HG03571 (cell line): ENCODE measurements at regions not wholly inside any gene's neighbourhood (a gene's known extent, or its start where the extent isn't known, plus 50 kb on each side); places are given as distances from the start of the nearest gene placed in this dataset.

Experiments used
- ATAC-seq: cut with Tn5 transposase; IDR thresholded peaks from one replicate; pipeline ENCODE4 v1.9.1; 2021; ENCODE audit not compliant: unreplicated experiment

- ATAC-seq, result no peak
These were observed 471.1 kb upstream of the ANO3 start for GRCh38 chr11:25860677-25861450.

DNA sequence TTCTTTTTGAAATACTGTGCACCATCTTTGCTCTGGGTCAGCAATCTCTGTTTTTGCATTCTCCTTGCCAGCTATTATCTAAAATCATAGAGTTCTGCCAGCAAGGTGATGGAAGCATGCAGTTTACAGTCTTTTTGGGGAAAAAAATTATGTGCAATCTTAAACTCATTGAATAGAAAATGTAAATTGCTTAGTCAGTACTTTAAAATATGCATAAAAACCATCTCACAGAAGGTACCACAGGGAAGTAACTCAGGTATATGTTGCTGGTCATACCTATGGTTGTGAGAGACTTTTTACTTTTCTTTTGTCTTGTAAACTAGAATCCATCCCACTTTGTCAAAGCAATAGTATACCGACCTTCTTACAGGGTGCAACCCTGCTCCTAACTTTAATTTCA lies 469.8 kb upstream of the ANO3 start:
- no peak for ATAC-seq

GRCh38 chr11:25863986-25864385 lies 467.9 kb upstream of the ANO3 start:
- no peak for ATAC-seq

GRCh38 chr11:25876456-25876965 lies 455.4 kb upstream of the ANO3 start:
- no peak for ATAC-seq

GRCh38 chr11:25886036-25886435 lies 445.9 kb upstream of the ANO3 start:
- ATAC-seq, result no peak

DNA sequence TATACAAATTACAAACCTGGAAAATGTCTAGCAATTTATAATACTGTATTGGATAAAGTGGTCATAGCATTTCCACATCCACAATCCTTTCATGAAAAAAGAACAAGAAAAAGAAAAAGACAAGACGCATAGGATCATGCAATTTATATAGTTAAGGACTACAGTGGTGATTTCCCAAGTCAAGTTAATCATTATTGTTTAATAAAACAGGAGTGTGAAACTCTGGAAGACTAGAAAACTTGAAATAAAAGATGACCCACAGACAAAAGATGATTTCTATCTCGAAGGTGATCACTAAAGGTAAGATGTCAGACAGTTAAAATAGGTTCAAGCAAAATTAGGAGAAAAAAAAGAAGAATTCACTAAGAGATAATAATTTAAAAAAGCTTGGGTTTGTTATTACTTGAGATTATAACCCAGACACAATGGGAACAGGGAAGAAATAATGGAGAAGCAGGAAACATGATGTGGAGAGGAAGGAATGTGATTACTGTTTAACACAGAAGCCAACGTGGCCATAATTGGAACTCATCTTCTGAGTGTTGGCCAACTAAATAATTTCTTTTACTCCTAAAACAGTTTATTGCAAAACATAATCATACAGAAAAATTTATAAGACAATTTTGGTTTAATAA lies 441.2 kb upstream of the ANO3 start:
- ATAC-seq, result no peak

- no peak for ATAC-seq
These were observed 440.0 kb upstream of the ANO3 start for GRCh38 chr11:25891960-25892359.

DNA sequence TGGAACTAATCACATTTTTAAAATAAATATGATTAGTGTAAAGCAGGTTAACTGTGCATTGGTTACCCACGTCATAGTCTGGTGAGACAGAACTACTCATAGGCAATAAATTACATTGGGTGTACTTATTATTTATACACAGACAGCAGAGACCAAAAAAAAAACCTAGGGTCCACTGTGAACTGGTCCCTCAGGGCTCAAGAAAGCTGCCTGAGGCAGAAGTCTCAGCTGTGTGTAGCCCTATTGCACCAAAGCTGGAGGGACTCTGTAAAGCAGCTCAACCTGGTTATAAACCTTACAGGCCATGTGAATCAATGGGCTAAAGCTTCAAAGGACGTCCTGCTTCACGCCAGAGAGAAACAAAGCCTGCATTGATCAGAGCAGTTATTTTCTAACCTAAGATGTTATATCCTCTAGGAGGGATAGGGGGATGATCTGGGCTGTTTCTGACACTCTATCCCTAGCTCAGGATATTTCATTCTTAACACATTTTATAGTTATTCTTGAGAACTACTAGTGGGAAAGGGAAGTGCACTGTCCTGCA lies 432.2 kb upstream of the ANO3 start:
- ATAC-seq, result no peak

DNA sequence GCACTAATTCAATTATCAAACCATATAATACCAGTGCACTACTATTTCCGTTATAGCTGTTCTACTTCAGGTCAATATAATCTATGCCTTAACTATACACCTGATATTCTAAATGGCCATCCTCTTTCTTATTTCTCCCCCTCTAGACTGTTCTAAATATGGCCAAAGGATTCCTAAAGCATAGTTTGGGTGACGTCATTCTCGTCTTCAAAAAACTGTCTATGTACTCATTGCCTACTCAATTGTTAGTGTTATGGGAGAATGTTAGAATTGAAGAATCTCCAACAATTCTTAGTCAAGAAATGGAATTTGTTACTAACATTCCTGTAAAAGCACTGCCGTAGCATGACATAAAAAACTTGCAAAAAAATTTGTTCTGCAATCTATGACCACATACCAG lies 431.1 kb upstream of the ANO3 start:
- ATAC-seq, result no peak

GRCh38 chr11:25901415-25901814 lies 430.5 kb upstream of the ANO3 start:
- ATAC-seq, result no peak

GRCh38 chr11:25902476-25902875 lies 429.5 kb upstream of the ANO3 start:
- no peak for ATAC-seq

- ATAC-seq, result no peak
These were observed 423.2 kb upstream of the ANO3 start for GRCh38 chr11:25908726-25909125.

GRCh38 chr11:25910086-25910485 lies 421.8 kb upstream of the ANO3 start:
- no peak for ATAC-seq

DNA sequence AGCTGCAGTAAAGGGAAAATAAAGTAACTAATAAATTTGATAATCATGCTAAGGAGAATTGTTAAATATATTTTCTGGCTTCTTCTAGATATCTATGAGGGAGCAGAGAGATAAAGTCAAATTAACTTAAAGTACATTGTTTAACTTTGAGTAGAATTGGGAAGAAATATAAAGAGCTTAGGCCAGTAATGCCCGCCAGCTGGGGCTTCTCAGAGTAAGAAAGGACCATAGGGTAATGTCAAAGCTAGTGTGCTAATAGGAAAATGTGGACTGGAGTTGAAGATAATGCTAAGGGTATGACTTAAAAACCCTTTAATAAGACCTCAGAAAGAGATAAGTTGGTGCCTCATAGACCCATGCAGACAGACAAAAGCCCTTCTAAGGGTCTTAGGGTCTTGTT lies 411.6 kb upstream of the ANO3 start:
- ATAC-seq, result no peak

DNA sequence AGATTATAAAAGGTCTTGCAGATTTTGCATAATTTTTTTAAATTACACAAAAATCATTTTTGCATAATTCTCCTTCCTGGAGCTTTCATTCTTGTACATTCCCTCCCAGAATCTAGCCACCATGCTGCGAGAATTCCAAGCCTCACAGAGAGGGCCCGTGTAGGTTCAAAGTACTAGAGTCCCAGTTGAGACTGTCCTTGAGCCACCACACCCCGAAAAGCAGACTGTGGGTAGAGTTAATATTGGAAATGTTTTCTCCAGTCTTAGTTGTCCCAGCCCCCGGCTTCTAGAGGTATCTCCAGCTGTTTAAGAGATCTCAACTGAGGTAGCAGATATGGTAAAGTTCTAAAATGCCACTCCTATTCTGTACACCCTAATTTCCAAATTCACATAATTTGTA lies 407.3 kb upstream of the ANO3 start:
- ATAC-seq, result no peak

GRCh38 chr11:25925359-25925758 lies 406.6 kb upstream of the ANO3 start:
- ATAC-seq, result no peak

DNA sequence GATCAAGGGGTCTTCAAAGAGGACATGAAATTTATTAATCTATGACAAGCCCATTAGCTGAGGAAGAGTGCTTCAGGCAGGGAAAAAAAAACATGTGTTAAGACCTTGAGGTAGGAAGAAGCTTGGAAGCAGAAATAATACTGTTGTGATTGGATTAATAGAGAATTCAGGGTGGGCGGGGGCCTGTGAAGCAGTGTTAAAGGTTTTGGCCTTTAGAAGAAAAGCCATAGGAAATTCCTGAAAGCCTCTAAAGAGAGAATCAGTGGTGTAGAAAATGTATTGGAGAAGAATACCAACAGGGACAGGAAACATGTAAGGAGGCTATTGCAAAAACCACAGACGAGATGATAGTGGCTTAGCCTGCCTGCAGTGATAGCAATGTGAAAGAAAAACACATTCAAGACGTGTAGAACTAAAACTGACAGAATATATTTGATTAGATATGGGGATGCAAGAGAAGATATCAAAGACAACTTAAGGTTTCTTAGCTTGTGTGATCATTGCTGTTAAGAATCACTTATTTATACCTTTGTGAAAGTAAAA lies 404.4 kb upstream of the ANO3 start:
- no peak for ATAC-seq

DNA sequence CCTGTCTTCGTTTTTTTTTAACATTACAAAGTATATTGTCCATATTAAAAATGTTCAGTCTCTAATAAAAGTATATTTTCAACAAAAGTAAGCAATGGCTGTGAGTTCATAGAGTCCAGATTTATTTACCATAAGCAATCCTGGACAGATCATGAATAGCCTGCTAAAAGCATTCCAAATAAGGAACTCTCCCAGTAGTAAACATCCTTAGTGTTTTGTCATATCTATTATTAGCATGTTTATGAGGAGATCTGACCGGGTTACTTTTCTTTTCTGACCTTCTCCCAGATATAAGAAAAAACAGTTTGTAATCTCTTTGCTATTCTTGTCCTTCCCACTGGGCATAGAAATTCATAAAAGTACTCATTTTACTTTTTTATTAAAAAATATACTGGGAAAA lies 403.9 kb upstream of the ANO3 start:
- ATAC-seq, result no peak

- no peak for ATAC-seq
These were observed 393.0 kb upstream of the ANO3 start for GRCh38 chr11:25938952-25939351.

GRCh38 chr11:25939691-25940090 lies 392.2 kb upstream of the ANO3 start:
- no peak for ATAC-seq

- ATAC-seq, result no peak
These were observed 390.6 kb upstream of the ANO3 start for GRCh38 chr11:25941353-25941752.

- ATAC-seq, result no peak
These were observed 388.9 kb upstream of the ANO3 start for GRCh38 chr11:25943031-25943430.
